HepG2 (cell line): ENCODE measurements at regions not wholly inside any gene's neighbourhood (a gene's known extent, or its start where the extent isn't known, plus 50 kb on each side); places are given as distances from the start of the nearest gene placed in this dataset.

Source experiments
- ATAC-seq: fragments of 200-7000 bp; cut with Tn5 transposase; 3 replicates; pipeline ENCODE4 v1.9.1; 2020; ENCODE audit warnings: mild to moderate bottlenecking, moderate library complexity
- BruUV-seq: library from RNA; stranded (reverse); fragments of 400-500 nt; replicated peaks from 2 replicates; lab custom pipeline; 2021; lab: Mats Ljungman, UMichigan
- CTCF ChIA-PET: fragments of 300-600 bp; formaldehyde crosslinking; extraction: SDS; loops from one replicate; lab custom pipeline; 2021; ENCODE audit warnings: low total read pairs, inconsistent platforms, low intra/inter-chr PET ratio; lab: Yijun Ruan, JAX
- POLR2A ChIA-PET: fragments of 350-600 bp; sonication (Branson Sonifier 250); formaldehyde crosslinking; loops from one replicate; lab custom pipeline; 2020; ENCODE audit warnings: antibody characterized with exemption, inconsistent platforms; lab: Yijun Ruan, JAX
- DNase-seq: peaks from one replicate; pipeline ENCODE4 v3.0.0-alpha.2; 2015; ENCODE audit warnings: low spot score
- FAIRE-seq: peaks from 3 replicates; lab custom pipeline; 2011; peaks lifted over from hg19 to GRCh38; lab: Jason Lieb, UNC
- H2AFZ ChIP-seq: one replicate; pipeline ENCODE4 v1.6.1; 2011; ENCODE audit warnings: low read length, inconsistent platforms
- H3K27ac ChIP-seq: fragments of 300-600 bp; 3 replicates; pipeline ENCODE4 v1.8.0; 2011; ENCODE audit warnings: mixed run types, mild to moderate bottlenecking, mixed read lengths, low read length, inconsistent platforms; ENCODE audit not compliant: insufficient read depth; ENCODE audit errors: extremely low read length
- H3K27me3 ChIP-seq, 2 experiments: fragments of 200-600 bp in 1 of 2; 2 replicates in 1 of 2; 3 replicates in 1 of 2; pipeline versions ENCODE4 v1.6.0 to v1.8.0; 2011; ENCODE audit warnings: low read length in 2 of 2, mild to moderate bottlenecking in 2 of 2, moderate library complexity in 2 of 2, inconsistent platforms in 1 of 2; ENCODE audit not compliant: insufficient read depth in 2 of 2, control insufficient read depth in 1 of 2
- H3K36me3 ChIP-seq, 2 experiments: fragments of 200-600 bp in 1 of 2; replicated peaks in 1 of 2; 2 replicates in 1 of 2; 3 replicates in 1 of 2; pipeline versions ENCODE4 v1.5.1 to v1.8.0; 2011; ENCODE audit warnings: low read length in 2 of 2, inconsistent platforms in 1 of 2; ENCODE audit not compliant: insufficient read depth in 2 of 2, control insufficient read depth in 1 of 2
- H3K4me1 ChIP-seq: 2 replicates; pipeline ENCODE4 v1.5.1; 2012; ENCODE audit warnings: low read length, inconsistent platforms; ENCODE audit not compliant: insufficient read depth
- H3K4me2 ChIP-seq: 2 replicates; pipeline ENCODE4 v1.6.0; 2011; ENCODE audit warnings: low read depth, low read length, inconsistent platforms
- H3K4me3 ChIP-seq, 3 experiments: fragments of 200-600 bp in 1 of 3; sonication (generic), shearing (Covaris generic) in 1 of 3; replicated peaks in 1 of 3; 2 replicates each; pipeline ENCODE4 v1.5.1; 2011 to 2016; ENCODE audit warnings: low read length in 3 of 3, inconsistent platforms in 2 of 3, low read depth in 2 of 3, mild to moderate bottlenecking in 2 of 3, control low read depth in 1 of 3, mixed read lengths in 1 of 3; ENCODE audit not compliant: insufficient read depth in 1 of 3
- H3K79me2 ChIP-seq: one replicate; pipeline ENCODE4 v1.6.1; 2011; ENCODE audit warnings: low read length, inconsistent platforms; ENCODE audit not compliant: insufficient read depth
- H3K9ac ChIP-seq: 2 replicates; pipeline ENCODE4 v1.6.0; 2011; ENCODE audit warnings: mild to moderate bottlenecking, low read depth, low read length, inconsistent platforms; ENCODE audit not compliant: insufficient read depth
- H3K9me3 ChIP-seq: 2 replicates; pipeline ENCODE4 v1.5.1; 2012; ENCODE audit warnings: mild to moderate bottlenecking, low read length
- H4K20me1 ChIP-seq: 2 replicates; pipeline ENCODE4 v1.6.0; 2011; ENCODE audit warnings: inconsistent platforms, mild to moderate bottlenecking, low read length, moderate library complexity; ENCODE audit not compliant: insufficient read depth
- CREB1 ChIP-seq, 2 experiments: fragments of 450-650 bp in 1 of 2; IDR thresholded peaks; 2 replicates each; pipeline ENCODE4 v1.6.1; 2016 to 2017; ENCODE audit warnings: control low read depth in 1 of 2, mild to moderate bottlenecking in 1 of 2, missing compliant biosample characterization in 1 of 2, missing genetic modification characterization in 1 of 2
- KMT2B ChIP-seq: IDR thresholded peaks from 2 replicates; pipeline ENCODE4 v1.6.1; 2016; ENCODE audit warnings: missing genetic modification reagents, missing compliant biosample characterization
- MYC ChIP-seq: sonication (generic); formaldehyde crosslinking; IDR thresholded peaks from 2 replicates; pipeline ENCODE4 v1.9.0; 2021; ENCODE audit warnings: missing genetic modification reagents, borderline replicate concordance
- SIX1 ChIP-seq: sonication (generic); formaldehyde crosslinking; IDR thresholded peaks from 2 replicates; pipeline ENCODE4 v1.4.0; 2020; ENCODE audit warnings: missing genetic modification reagents, borderline replicate concordance
- ZNF235 ChIP-seq: sonication (generic); formaldehyde crosslinking; IDR thresholded peaks from 2 replicates; pipeline ENCODE4 v1.8.1; 2023; ENCODE audit warnings: mild to moderate bottlenecking, missing genetic modification reagents, borderline replicate concordance
- ZNF530 ChIP-seq: sonication (generic); formaldehyde crosslinking; IDR thresholded peaks from 2 replicates; pipeline ENCODE4 v1.5.0; 2020; ENCODE audit warnings: low read depth, mild to moderate bottlenecking, missing genetic modification reagents
- WGBS: methylation state at CpG from one replicate; pipeline ENCODE4 v1.1.6; 2017; ENCODE audit warnings: low lambda C conversion rate; 5-methylcytosine and 5-hydroxymethylcytosine counted together
- in situ Hi-C: cut with HindIII; loops from 2 replicates; pipeline ENCODE4 v1.10.0; 2017; ENCODE audit warnings: low pct_unique_long_range_greater_than_20kb; ENCODE audit not compliant: extremely low pct_ligation_motif_present
- intact Hi-C: fragments of 100-400 bp; cut with micrococcal nuclease; formaldehyde crosslinking; loops from one replicate; pipeline ENCODE4 v1.10.0; 2022; ENCODE audit not compliant: unreplicated experiment
- TF ChIP-seq, protein P1 (sequence below): sonication (generic); formaldehyde crosslinking; IDR thresholded peaks from 2 replicates; pipeline ENCODE4 v1.4.0; 2020; ENCODE audit warnings: missing genetic modification reagents, mild to moderate bottlenecking, borderline replicate concordance
- TF ChIP-seq, protein P2 (sequence below), 2 experiments: sonication (generic) in 1 of 2; formaldehyde crosslinking in 1 of 2; IDR thresholded peaks; 2 replicates each; pipeline versions ENCODE4 v1.6.1 to v1.9.0; 2014 to 2022; ENCODE audit warnings: antibody characterized with exemption in 1 of 2, borderline replicate concordance in 1 of 2, inconsistent platforms in 1 of 2, low read depth in 1 of 2, missing genetic modification reagents in 1 of 2
- TF ChIP-seq, protein P3 (sequence below): sonication (generic); formaldehyde crosslinking; IDR thresholded peaks from 2 replicates; pipeline ENCODE4 v1.4.0; 2020; ENCODE audit warnings: missing genetic modification reagents
- TF ChIP-seq, protein P4 (sequence below): sonication (generic); formaldehyde crosslinking; IDR thresholded peaks from 2 replicates; pipeline ENCODE4 v1.5.1; 2020; ENCODE audit warnings: mild to moderate bottlenecking, missing genetic modification reagents

DNA sequence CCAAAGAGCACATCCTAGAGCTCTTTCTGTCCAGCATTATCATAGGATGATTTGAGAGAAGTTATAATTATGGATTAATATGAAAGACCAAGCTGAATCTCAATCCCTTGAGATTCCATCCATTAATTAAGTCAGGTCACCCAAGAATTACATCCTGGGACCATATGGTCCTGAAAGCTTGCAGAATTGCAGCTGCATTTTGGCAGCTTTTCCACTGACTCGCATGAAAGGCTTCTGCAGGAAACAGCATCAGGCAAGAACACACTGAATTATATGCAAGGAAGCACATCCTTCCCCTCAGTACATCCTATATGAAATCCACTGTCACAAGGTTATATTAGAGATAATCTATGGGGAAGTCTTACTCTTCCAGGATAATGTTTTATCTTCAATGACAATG is 109.1 kb upstream of the CTNND2 start:
- intact Hi-C loops = no loop called here
- TF ChIP-seq MYC (CRISPR knock-in tag) = no peak
- no peak for TF ChIP-seq ZNF235
- TF ChIP-seq, protein P1, sequence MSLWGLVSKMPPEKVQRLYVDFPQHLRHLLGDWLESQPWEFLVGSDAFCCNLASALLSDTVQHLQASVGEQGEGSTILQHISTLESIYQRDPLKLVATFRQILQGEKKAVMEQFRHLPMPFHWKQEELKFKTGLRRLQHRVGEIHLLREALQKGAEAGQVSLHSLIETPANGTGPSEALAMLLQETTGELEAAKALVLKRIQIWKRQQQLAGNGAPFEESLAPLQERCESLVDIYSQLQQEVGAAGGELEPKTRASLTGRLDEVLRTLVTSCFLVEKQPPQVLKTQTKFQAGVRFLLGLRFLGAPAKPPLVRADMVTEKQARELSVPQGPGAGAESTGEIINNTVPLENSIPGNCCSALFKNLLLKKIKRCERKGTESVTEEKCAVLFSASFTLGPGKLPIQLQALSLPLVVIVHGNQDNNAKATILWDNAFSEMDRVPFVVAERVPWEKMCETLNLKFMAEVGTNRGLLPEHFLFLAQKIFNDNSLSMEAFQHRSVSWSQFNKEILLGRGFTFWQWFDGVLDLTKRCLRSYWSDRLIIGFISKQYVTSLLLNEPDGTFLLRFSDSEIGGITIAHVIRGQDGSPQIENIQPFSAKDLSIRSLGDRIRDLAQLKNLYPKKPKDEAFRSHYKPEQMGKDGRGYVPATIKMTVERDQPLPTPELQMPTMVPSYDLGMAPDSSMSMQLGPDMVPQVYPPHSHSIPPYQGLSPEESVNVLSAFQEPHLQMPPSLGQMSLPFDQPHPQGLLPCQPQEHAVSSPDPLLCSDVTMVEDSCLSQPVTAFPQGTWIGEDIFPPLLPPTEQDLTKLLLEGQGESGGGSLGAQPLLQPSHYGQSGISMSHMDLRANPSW (CRISPR knock-in tag) = no peak
- TF ChIP-seq, protein P2, sequence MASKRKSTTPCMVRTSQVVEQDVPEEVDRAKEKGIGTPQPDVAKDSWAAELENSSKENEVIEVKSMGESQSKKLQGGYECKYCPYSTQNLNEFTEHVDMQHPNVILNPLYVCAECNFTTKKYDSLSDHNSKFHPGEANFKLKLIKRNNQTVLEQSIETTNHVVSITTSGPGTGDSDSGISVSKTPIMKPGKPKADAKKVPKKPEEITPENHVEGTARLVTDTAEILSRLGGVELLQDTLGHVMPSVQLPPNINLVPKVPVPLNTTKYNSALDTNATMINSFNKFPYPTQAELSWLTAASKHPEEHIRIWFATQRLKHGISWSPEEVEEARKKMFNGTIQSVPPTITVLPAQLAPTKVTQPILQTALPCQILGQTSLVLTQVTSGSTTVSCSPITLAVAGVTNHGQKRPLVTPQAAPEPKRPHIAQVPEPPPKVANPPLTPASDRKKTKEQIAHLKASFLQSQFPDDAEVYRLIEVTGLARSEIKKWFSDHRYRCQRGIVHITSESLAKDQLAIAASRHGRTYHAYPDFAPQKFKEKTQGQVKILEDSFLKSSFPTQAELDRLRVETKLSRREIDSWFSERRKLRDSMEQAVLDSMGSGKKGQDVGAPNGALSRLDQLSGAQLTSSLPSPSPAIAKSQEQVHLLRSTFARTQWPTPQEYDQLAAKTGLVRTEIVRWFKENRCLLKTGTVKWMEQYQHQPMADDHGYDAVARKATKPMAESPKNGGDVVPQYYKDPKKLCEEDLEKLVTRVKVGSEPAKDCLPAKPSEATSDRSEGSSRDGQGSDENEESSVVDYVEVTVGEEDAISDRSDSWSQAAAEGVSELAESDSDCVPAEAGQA (IDR thresholded peaks at IDR 0.05; ENCODE audit: low read depth) = no peak
- TF ChIP-seq, protein P2 (CRISPR knock-in tag; IDR thresholded peaks at IDR 0.05; ENCODE audit: borderline replicate concordance) = no peak
- TF ChIP-seq SIX1 (CRISPR knock-in tag) = no peak
- no peak for TF ChIP-seq CREB1 (IDR thresholded peaks at IDR 0.05)
- TF ChIP-seq CREB1 (CRISPR knock-in tag; IDR thresholded peaks at IDR 0.05) = no peak
- TF ChIP-seq ZNF530 (CRISPR knock-in tag) = no peak
- TF ChIP-seq, protein P3, sequence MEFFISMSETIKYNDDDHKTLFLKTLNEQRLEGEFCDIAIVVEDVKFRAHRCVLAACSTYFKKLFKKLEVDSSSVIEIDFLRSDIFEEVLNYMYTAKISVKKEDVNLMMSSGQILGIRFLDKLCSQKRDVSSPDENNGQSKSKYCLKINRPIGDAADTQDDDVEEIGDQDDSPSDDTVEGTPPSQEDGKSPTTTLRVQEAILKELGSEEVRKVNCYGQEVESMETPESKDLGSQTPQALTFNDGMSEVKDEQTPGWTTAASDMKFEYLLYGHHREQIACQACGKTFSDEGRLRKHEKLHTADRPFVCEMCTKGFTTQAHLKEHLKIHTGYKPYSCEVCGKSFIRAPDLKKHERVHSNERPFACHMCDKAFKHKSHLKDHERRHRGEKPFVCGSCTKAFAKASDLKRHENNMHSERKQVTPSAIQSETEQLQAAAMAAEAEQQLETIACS (CRISPR knock-in tag) = no peak
- no peak for TF ChIP-seq KMT2B (CRISPR knock-in tag)
- TF ChIP-seq, protein P4, sequence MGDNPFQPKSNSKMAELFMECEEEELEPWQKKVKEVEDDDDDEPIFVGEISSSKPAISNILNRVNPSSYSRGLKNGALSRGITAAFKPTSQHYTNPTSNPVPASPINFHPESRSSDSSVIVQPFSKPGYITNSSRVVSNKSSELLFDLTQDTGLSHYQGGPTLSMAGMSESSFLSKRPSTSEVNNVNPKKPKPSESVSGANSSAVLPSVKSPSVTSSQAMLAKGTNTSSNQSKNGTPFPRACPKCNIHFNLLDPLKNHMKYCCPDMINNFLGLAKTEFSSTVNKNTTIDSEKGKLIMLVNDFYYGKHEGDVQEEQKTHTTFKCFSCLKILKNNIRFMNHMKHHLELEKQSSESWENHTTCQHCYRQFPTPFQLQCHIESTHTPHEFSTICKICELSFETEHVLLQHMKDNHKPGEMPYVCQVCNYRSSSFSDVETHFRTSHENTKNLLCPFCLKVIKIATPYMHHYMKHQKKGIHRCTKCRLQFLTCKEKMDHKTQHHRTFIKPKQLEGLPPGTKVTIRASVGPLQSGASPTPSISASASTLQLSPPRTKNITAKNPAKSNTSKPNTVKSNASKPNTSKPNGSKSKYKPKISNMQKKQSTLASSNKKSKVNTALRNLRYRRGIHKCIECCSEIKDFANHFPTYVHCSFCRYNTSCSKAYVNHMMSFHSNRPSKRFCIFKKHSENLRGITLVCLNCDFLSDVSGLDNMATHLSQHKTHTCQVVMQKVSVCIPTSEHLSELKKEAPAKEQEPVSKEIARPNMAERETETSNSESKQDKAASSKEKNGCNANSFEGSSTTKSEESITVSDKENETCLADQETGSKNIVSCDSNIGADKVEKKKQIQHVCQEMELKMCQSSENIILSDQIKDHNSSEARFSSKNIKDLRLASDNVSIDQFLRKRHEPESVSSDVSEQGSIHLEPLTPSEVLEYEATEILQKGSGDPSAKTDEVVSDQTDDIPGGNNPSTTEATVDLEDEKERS = no peak

More for the DNA sequence above, 109.1 kb upstream of the CTNND2 start:
- WGBS = no CpG with 5 or more reads among the region's 1 CpG
- H3K36me3 ChIP-seq = no peaks in the 10 kb centered on the region
- H4K20me1 ChIP-seq = no peaks in the 10 kb centered on the region
- H2AFZ ChIP-seq = no peak overlapping the region
- H3K27ac ChIP-seq = no peak overlapping the region
- H3K9me3 ChIP-seq = peaks cover 53% of the 10 kb centered on the region
- no peaks in the 10 kb centered on the region for H3K4me1 ChIP-seq
- POLR2A ChIA-PET = no interaction called here
- H3K4me3 ChIP-seq = no peak overlapping the region
- CTCF ChIA-PET = no interaction called here
- FAIRE-seq (no peak), ATAC-seq (no peak), DNase-seq (no peak)
- no peaks in the 10 kb centered on the region for H3K79me2 ChIP-seq
- in situ Hi-C loops = loop anchor here (25.0 kb wide), 1 partner anchor 751 kb away; no protein-coding TSS in a partner anchor
- no TSS peak for BruUV-seq
- H3K9ac ChIP-seq = no peak overlapping the region
- H3K4me2 ChIP-seq = no peak overlapping the region
- no peaks in the 10 kb centered on the region for H3K27me3 ChIP-seq
